Stimulated activated CD8-positive, alpha-beta memory T cell treated with anti-CD3 and anti-CD28 coated beads, Interleukin-4, amount 100 ng/mL, for 1 hour (primary cell): ENCODE measurements at regions not wholly inside any gene's neighbourhood (a gene's known extent, or its start where the extent isn't known, plus 50 kb on each side); places are given as distances from the start of the nearest gene placed in this dataset.
"Not testable (repeated sequence)": the region's sequence is repeated elsewhere in the genome, so short reads cannot be mapped to it uniquely, and the experiment has no call there.

Source experiments
- DNase-seq, 2 donors: peaks; one replicate each; pipeline ENCODE4 v3.0.0-alpha.2; 2020; ENCODE audit warnings: low read depth in 2 of 2, low spot score in 1 of 2

- DNase-seq: not testable (repeated sequence)
Measured at GRCh38 chr16:72729552-72729951, 318.4 kb downstream of the ZFHX3 start.

- DNase-seq: no peak
Measured at GRCh38 chr16:72728516-72728915, 319.4 kb downstream of the ZFHX3 start.

- no peak for DNase-seq
Measured at GRCh38 chr16:72727565-72727964, 320.4 kb downstream of the ZFHX3 start.

GRCh38 chr16:72725643-72726042 lies 322.3 kb downstream of the ZFHX3 start:
- no peak for DNase-seq

GRCh38 chr16:72723781-72724180 lies 324.1 kb downstream of the ZFHX3 start:
- DNase-seq: no peak

GRCh38 chr16:72722552-72722951 lies 325.4 kb downstream of the ZFHX3 start:
- DNase-seq: no peak

- no peak for DNase-seq
Measured at GRCh38 chr16:72721981-72722380, 325.9 kb downstream of the ZFHX3 start.

- no peak for DNase-seq
Measured at GRCh38 chr16:72715267-72715666, 332.7 kb downstream of the ZFHX3 start.

GRCh38 chr16:72711823-72712222 lies 336.1 kb downstream of the ZFHX3 start:
- DNase-seq: no peak

GRCh38 chr16:72705801-72706200 lies 342.1 kb downstream of the ZFHX3 start:
- DNase-seq: no peak

- no peak for DNase-seq
Measured at GRCh38 chr16:72704746-72705372, 343.1 kb downstream of the ZFHX3 start.

- no peak for DNase-seq
Measured at GRCh38 chr16:72689851-72690250, 358.1 kb downstream of the ZFHX3 start.

GRCh38 chr16:72680732-72681131 lies 367.2 kb downstream of the ZFHX3 start:
- DNase-seq: no peak

- DNase-seq: no peak
Measured at GRCh38 chr16:72679856-72680255, 368.1 kb downstream of the ZFHX3 start.

- DNase-seq: no peak
Measured at GRCh38 chr16:72677662-72678447, 370.1 kb downstream of the ZFHX3 start.

GRCh38 chr16:72673118-72673517 lies 374.8 kb downstream of the ZFHX3 start:
- DNase-seq: no peak

- DNase-seq: no peak
Measured at GRCh38 chr16:72666267-72666666, 381.7 kb downstream of the ZFHX3 start.

GRCh38 chr16:72665701-72666100 lies 382.2 kb downstream of the ZFHX3 start:
- no peak for DNase-seq

- DNase-seq: peak; percentile 86 to 87
Measured at GRCh38 chr16:72664509-72665408, 383.2 kb downstream of the ZFHX3 start.

GRCh38 chr16:72664056-72664508 lies 383.8 kb downstream of the ZFHX3 start:
- no peak for DNase-seq

GRCh38 chr16:72658888-72659717 lies 388.8 kb downstream of the ZFHX3 start:
- no peak for DNase-seq
